HEK293 (cell line): ENCODE measurements at regions not wholly inside any gene's neighbourhood (a gene's known extent, or its start where the extent isn't known, plus 50 kb on each side); places are given as distances from the start of the nearest gene placed in this dataset.

ENCODE experiments used
- CTCF ChIA-PET: fragments of 350-600 bp; formaldehyde crosslinking; extraction: SDS; loops from one replicate; lab custom pipeline; 2021; ENCODE audit warnings: antibody characterized with exemption; lab: Yijun Ruan, JAX
- POLR2A ChIA-PET: fragments of 300-600 bp; formaldehyde crosslinking; extraction: SDS; loops from one replicate; lab custom pipeline; 2020; ENCODE audit warnings: antibody characterized with exemption, inconsistent platforms; lab: Yijun Ruan, JAX
- H3K27ac ChIP-seq: fragments of 200-500 bp; sonication (Bioruptor generic); 2 replicates; pipeline ENCODE4 v1.5.1; 2014; ENCODE audit warnings: low read depth, low read length, control low read depth, inconsistent platforms; ENCODE audit errors: extremely low read depth
- H3K36me3 ChIP-seq, 2 experiments: fragments of 200-500 bp in 1 of 2; sonication (Bioruptor generic) in 1 of 2; 1 replicate in 1 of 2; 2 replicates in 1 of 2; pipeline ENCODE4 v1.5.1; 2014 to 2017; ENCODE audit warnings: inconsistent platforms in 2 of 2, low read length in 2 of 2; ENCODE audit not compliant: control insufficient read depth in 2 of 2, insufficient read depth in 1 of 2
- H3K4me1 ChIP-seq: fragments of 200-500 bp; sonication (Bioruptor generic); 2 replicates; pipeline ENCODE4 v1.5.1; 2014; ENCODE audit warnings: mild to moderate bottlenecking, low read length, inconsistent platforms; ENCODE audit not compliant: control insufficient read depth, insufficient read depth
- H3K4me3 ChIP-seq: 2 replicates; pipeline ENCODE4 v1.5.1; 2011; ENCODE audit warnings: low read depth, mild to moderate bottlenecking, control low read depth, low read length, moderate library complexity
- H3K9me3 ChIP-seq: fragments of 200-500 bp; sonication (Bioruptor generic); 2 replicates; pipeline ENCODE4 v1.5.1; 2014; ENCODE audit warnings: low read depth, low read length, inconsistent platforms; ENCODE audit not compliant: control insufficient read depth, insufficient read depth
- GLI4 ChIP-seq: fragments of 450-650 bp; formaldehyde crosslinking; IDR thresholded peaks from 2 replicates; pipeline ENCODE4 v1.5.1; 2016; ENCODE audit warnings: missing biosample characterization, missing genetic modification characterization
- GLIS1 ChIP-seq: fragments of 450-650 bp; formaldehyde crosslinking; IDR thresholded peaks from 2 replicates; pipeline ENCODE4 v1.5.1; 2016; ENCODE audit warnings: missing biosample characterization, missing genetic modification characterization
- GLIS2 ChIP-seq: fragments of 450-650 bp; formaldehyde crosslinking; IDR thresholded peaks from 2 replicates; pipeline ENCODE4 v1.5.1; 2016; ENCODE audit warnings: missing biosample characterization, missing genetic modification characterization
- HOXA7 ChIP-seq: sonication (generic); formaldehyde crosslinking; IDR thresholded peaks from 2 replicates; pipeline ENCODE4 v1.8.1; 2022; ENCODE audit warnings: missing genetic modification reagents, borderline replicate concordance
- SCRT1 ChIP-seq: fragments of 450-650 bp; formaldehyde crosslinking; IDR thresholded peaks from 2 replicates; pipeline ENCODE4 v1.5.1; 2016; ENCODE audit warnings: missing biosample characterization, missing genetic modification characterization, borderline replicate concordance
- SETDB1 ChIP-seq: IDR thresholded peaks from one replicate; pipeline ENCODE4 v1.6.1; 2017; ENCODE audit warnings: mild to moderate bottlenecking, low read length, moderate library complexity, mixed read lengths; ENCODE audit not compliant: insufficient read length
- WT1 ChIP-seq: fragments of 450-650 bp; formaldehyde crosslinking; IDR thresholded peaks from 2 replicates; pipeline ENCODE4 v1.5.1; 2016; ENCODE audit warnings: missing biosample characterization, missing genetic modification characterization
- ZBTB10 ChIP-seq: fragments of 450-650 bp; formaldehyde crosslinking; IDR thresholded peaks from 2 replicates; pipeline ENCODE4 v1.5.1; 2016; ENCODE audit warnings: missing biosample characterization, missing genetic modification characterization
- ZBTB26 ChIP-seq: fragments of 450-650 bp; formaldehyde crosslinking; optimal IDR thresholded peaks from 2 replicates; pipeline ENCODE3; 2016; ENCODE audit warnings: missing biosample characterization, mild to moderate bottlenecking, missing genetic modification characterization
- ZBTB44 ChIP-seq: fragments of 450-650 bp; IDR thresholded peaks from 2 replicates; pipeline ENCODE4 v1.5.1; 2018; ENCODE audit warnings: missing biosample characterization, mild to moderate bottlenecking, missing genetic modification characterization
- ZEB2 ChIP-seq: fragments of 450-650 bp; formaldehyde crosslinking; IDR thresholded peaks from 2 replicates; pipeline ENCODE4 v1.5.1; 2016; ENCODE audit warnings: missing biosample characterization, missing genetic modification characterization
- ZNF16 ChIP-seq: fragments of 450-650 bp; formaldehyde crosslinking; IDR thresholded peaks from 2 replicates; pipeline ENCODE4 v1.5.1; 2016; ENCODE audit warnings: low read depth, missing biosample characterization, missing genetic modification characterization
- ZNF2 ChIP-seq: fragments of 450-650 bp; formaldehyde crosslinking; IDR thresholded peaks from 2 replicates; pipeline ENCODE4 v1.5.1; 2016; ENCODE audit warnings: missing biosample characterization, missing genetic modification characterization
- ZNF202 ChIP-seq: fragments of 450-650 bp; formaldehyde crosslinking; IDR thresholded peaks from 2 replicates; pipeline ENCODE4 v1.5.1; 2016; ENCODE audit warnings: missing biosample characterization, missing genetic modification characterization, borderline replicate concordance
- ZNF221 ChIP-seq: fragments of 450-650 bp; formaldehyde crosslinking; IDR thresholded peaks from 2 replicates; pipeline ENCODE4 v1.5.1; 2017; ENCODE audit warnings: missing biosample characterization, missing genetic modification characterization, borderline replicate concordance
- ZNF223 ChIP-seq: fragments of 450-650 bp; formaldehyde crosslinking; IDR thresholded peaks from 2 replicates; pipeline ENCODE4 v1.5.1; 2016; ENCODE audit warnings: missing biosample characterization, missing genetic modification characterization
- ZNF248 ChIP-seq: fragments of 450-650 bp; formaldehyde crosslinking; IDR thresholded peaks from 2 replicates; pipeline ENCODE4 v1.5.1; 2017; ENCODE audit warnings: missing biosample characterization, missing genetic modification characterization
- ZNF274 ChIP-seq, 2 experiments: fragments of 200-500 bp in 1 of 2; fragments of 450-650 bp in 1 of 2; sonication (Bioruptor generic) in 1 of 2; formaldehyde crosslinking in 1 of 2; IDR thresholded peaks; 2 replicates each; pipeline versions ENCODE4 v1.5.1 to v1.6.1; 2014 to 2016; ENCODE audit warnings: borderline replicate concordance in 1 of 2, inconsistent platforms in 1 of 2, low read length in 1 of 2, missing biosample characterization in 1 of 2, missing genetic modification characterization in 1 of 2
- ZNF302 ChIP-seq: fragments of 450-650 bp; formaldehyde crosslinking; IDR thresholded peaks from 2 replicates; pipeline ENCODE4 v1.5.1; 2016; ENCODE audit warnings: missing biosample characterization, missing genetic modification characterization, low read depth
- ZNF335 ChIP-seq: fragments of 450-650 bp; formaldehyde crosslinking; conservative IDR thresholded peaks from 2 replicates; pipeline ENCODE4 v1.5.1; 2016; ENCODE audit warnings: missing biosample characterization, missing genetic modification characterization
- ZNF426 ChIP-seq: fragments of 450-650 bp; formaldehyde crosslinking; IDR thresholded peaks from 2 replicates; pipeline ENCODE4 v1.5.1; 2017; ENCODE audit warnings: missing biosample characterization, missing genetic modification characterization, mild to moderate bottlenecking, inconsistent platforms, moderate library complexity
- ZNF530 ChIP-seq: fragments of 450-650 bp; formaldehyde crosslinking; IDR thresholded peaks from 2 replicates; pipeline ENCODE4 v1.5.1; 2016; ENCODE audit warnings: low read depth, missing biosample characterization, missing genetic modification characterization
- ZNF692 ChIP-seq: fragments of 450-650 bp; formaldehyde crosslinking; IDR thresholded peaks from 2 replicates; pipeline ENCODE4 v1.5.1; 2016; ENCODE audit warnings: missing biosample characterization, missing genetic modification characterization
- ZNF791 ChIP-seq: fragments of 450-650 bp; formaldehyde crosslinking; IDR thresholded peaks from 2 replicates; pipeline ENCODE4 v1.5.1; 2016; ENCODE audit warnings: missing biosample characterization, missing genetic modification characterization
- ZSCAN16 ChIP-seq: fragments of 450-650 bp; formaldehyde crosslinking; IDR thresholded peaks from 2 replicates; pipeline ENCODE4 v1.5.1; 2016; ENCODE audit warnings: missing biosample characterization, missing genetic modification characterization

- no peaks in the 10 kb centered on the region for H3K4me1 ChIP-seq
- no peaks in the 10 kb centered on the region for H3K36me3 ChIP-seq
- no peak overlapping the region for H3K4me3 ChIP-seq
- no peak overlapping the region for H3K27ac ChIP-seq
- no peak for TF ChIP-seq ZNF2
- TF ChIP-seq ZBTB26 (tag by site-specific recombination) = no peak
- TF ChIP-seq ZNF791 = no peak
- no peak for TF ChIP-seq ZNF426 (tag by site-specific recombination)
- TF ChIP-seq GLIS1 (tag by site-specific recombination) = no peak
- TF ChIP-seq ZNF248 = no peak
- no peak for TF ChIP-seq HOXA7 (CRISPR knock-in tag)
- no peak for TF ChIP-seq ZNF530 (tag by site-specific recombination)
- no peak for TF ChIP-seq WT1
- TF ChIP-seq ZNF335 (tag by site-specific recombination) = no peak
- no peak for TF ChIP-seq SCRT1 (tag by site-specific recombination)
- no peak for TF ChIP-seq GLI4
- POLR2A ChIA-PET = no interaction called here
- CTCF ChIA-PET = no interaction called here
- H3K9me3 ChIP-seq = no peaks in the 10 kb centered on the region
Measured at GRCh38 chr5:89276566-89277305, 393.8 kb upstream of the MEF2C start.

GRCh38 chr5:89275066-89275855 lies 392.3 kb upstream of the MEF2C start:
- CTCF ChIA-PET = no interaction called here
- H3K27ac ChIP-seq = no peak overlapping the region
- no peaks in the 10 kb centered on the region for H3K4me1 ChIP-seq
- TF ChIP-seq ZNF221 (tag by site-specific recombination) = no peak
- TF ChIP-seq ZBTB44 (tag by site-specific recombination) = no peak
- no peak for TF ChIP-seq ZNF426 (tag by site-specific recombination)
- TF ChIP-seq ZBTB10 (tag by site-specific recombination) = no peak
- no peak for TF ChIP-seq SETDB1
- TF ChIP-seq ZNF302 (tag by site-specific recombination) = no peak
- no peak for TF ChIP-seq GLIS2 (tag by site-specific recombination)
- no peak for TF ChIP-seq ZNF202 (tag by site-specific recombination)
- TF ChIP-seq ZEB2 (tag by site-specific recombination) = no peak
- TF ChIP-seq ZNF274 (IDR thresholded peaks at IDR 0.05; ENCODE audit: low read length) = no peak
- TF ChIP-seq ZNF274 (tag by site-specific recombination; IDR thresholded peaks at IDR 0.05; ENCODE audit: borderline replicate concordance) = no peak
- TF ChIP-seq ZSCAN16 (tag by site-specific recombination) = no peak
- no peak for TF ChIP-seq ZNF16 (tag by site-specific recombination)
- no peak for TF ChIP-seq ZNF223 (tag by site-specific recombination)
- no peak for TF ChIP-seq ZNF692 (tag by site-specific recombination)

More at GRCh38 chr5:89275066-89275855, 392.3 kb upstream of the MEF2C start:
- POLR2A ChIA-PET = no interaction called here
- Histone ChIP-seq H3K9me3 (no peaks in the 10 kb centered on the region), H3K4me3 (no peak overlapping the region), H3K36me3 (no peaks in the 10 kb centered on the region)
